ENCODE measurements at regions not wholly inside any gene's neighbourhood (a gene's known extent, or its start where the extent isn't known, plus 50 kb on each side); places are given as distances from the start of the nearest gene placed in this dataset.

DNA sequence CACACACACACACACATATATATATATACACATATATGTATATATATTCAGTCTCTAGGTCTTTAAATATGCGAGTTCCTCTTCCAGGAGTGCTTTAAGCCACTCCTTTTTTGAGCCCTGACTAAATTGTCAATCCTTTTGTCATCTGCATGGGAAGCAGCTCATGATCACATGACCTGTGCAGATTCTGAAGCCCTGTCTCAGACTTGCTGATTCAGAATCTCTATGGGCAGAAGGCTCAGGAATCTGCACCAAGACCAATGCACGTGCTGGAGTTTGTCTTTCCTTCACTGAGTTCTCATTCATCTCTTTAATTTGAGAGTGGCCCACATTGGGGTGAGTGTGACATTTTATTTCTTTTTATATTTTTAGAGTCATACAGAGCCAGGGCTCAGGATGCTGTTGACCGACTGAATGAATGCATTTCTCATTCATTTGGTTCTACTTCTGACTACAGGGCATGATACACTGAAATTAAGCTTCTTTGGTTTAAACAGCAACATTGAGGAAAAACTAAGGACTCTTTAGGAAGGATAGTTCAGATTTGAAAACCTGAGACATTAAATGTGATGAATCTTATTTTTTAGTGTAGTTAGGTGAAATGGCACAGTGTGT lies 307.5 kb downstream of the EDEM1 start:
- no peak for DNase-seq (ENCODE audit: low read depth)
- H3K4me3 ChIP-seq (ENCODE audit: low read depth, low read length): no peak overlapping the region
- TF ChIP-seq, protein P1, sequence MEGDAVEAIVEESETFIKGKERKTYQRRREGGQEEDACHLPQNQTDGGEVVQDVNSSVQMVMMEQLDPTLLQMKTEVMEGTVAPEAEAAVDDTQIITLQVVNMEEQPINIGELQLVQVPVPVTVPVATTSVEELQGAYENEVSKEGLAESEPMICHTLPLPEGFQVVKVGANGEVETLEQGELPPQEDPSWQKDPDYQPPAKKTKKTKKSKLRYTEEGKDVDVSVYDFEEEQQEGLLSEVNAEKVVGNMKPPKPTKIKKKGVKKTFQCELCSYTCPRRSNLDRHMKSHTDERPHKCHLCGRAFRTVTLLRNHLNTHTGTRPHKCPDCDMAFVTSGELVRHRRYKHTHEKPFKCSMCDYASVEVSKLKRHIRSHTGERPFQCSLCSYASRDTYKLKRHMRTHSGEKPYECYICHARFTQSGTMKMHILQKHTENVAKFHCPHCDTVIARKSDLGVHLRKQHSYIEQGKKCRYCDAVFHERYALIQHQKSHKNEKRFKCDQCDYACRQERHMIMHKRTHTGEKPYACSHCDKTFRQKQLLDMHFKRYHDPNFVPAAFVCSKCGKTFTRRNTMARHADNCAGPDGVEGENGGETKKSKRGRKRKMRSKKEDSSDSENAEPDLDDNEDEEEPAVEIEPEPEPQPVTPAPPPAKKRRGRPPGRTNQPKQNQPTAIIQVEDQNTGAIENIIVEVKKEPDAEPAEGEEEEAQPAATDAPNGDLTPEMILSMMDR (IDR thresholded peaks at IDR 0.05; ENCODE audit: control insufficient read depth, extremely low read depth, insufficient read depth): no peak

DNA sequence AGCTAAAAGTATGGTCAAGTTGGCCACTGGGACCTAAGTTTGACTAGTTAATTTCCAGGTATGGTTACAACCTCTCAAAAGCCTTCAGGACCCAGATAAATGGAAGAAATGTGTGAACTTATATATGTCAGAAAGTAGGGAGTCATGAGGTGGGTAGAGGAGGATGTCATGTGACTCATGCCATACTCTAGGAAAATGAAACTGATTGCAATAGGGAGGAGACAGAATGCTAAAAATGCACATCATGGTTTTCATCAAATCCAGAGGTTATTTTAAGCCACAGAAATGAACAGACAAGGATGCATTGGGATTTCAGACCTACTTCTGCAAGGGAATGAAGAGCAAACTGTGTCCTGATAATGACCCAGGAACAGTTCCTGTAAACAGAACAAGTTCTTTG lies 310.0 kb downstream of the EDEM1 start:
- DNase-seq (ENCODE audit: low read depth): peak; percentile 22
- H3K4me3 ChIP-seq (ENCODE audit: low read depth, low read length): no peak overlapping the region
- TF ChIP-seq, protein P1 (IDR thresholded peaks at IDR 0.05; ENCODE audit: control insufficient read depth, extremely low read depth, insufficient read depth): no peak

DNA sequence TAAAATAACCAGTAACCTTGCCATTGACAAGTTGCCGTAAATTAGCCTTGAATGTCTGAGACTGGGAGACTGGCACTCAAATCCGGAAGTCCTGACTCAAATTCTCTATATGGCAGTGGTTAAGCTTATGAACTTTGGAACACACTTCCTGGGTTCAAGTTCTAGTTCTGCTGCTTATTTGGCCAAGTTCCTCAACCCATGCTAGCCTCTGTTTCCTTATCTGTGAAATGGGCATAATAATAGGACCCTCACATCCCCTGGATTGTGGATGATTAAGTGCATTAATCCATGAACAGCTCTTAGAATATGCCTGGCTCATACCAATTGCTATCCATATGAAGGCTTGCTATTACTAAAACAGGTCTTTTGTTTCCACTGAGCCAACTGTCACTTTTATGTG lies 311.5 kb downstream of the EDEM1 start:
- no peak overlapping the region for H3K4me3 ChIP-seq (ENCODE audit: low read depth, low read length)

DNA sequence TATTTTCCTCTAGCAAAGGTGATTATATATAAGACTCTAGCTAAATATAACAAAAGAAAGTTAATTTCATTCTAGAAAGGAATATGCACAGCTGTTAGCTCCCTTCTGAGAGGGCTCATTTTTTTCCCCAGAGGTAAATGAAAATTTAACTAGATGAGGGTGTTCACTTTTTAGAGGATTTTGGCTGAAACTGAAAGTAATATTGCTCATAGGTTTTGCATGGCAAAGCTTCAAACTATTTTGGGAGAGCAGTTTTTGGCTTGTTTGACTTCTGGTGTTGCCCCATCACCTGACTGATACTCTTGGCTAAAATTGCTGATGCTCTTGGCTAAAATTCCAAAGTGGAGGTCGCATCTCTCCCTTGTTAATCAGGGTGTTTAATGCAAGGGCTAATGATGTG lies 311.9 kb downstream of the EDEM1 start:
- TF ChIP-seq, protein P1 (IDR thresholded peaks at IDR 0.05; ENCODE audit: control insufficient read depth, extremely low read depth, insufficient read depth): no peak
- no peak for DNase-seq (ENCODE audit: low read depth)
- H3K4me3 ChIP-seq (ENCODE audit: low read depth, low read length): no peak overlapping the region

More for the DNA sequence above, 311.5 kb downstream of the EDEM1 start:
- DNase-seq (ENCODE audit: low read depth): no peak
- TF ChIP-seq, protein P1 (IDR thresholded peaks at IDR 0.05; ENCODE audit: control insufficient read depth, extremely low read depth, insufficient read depth): no peak

DNA sequence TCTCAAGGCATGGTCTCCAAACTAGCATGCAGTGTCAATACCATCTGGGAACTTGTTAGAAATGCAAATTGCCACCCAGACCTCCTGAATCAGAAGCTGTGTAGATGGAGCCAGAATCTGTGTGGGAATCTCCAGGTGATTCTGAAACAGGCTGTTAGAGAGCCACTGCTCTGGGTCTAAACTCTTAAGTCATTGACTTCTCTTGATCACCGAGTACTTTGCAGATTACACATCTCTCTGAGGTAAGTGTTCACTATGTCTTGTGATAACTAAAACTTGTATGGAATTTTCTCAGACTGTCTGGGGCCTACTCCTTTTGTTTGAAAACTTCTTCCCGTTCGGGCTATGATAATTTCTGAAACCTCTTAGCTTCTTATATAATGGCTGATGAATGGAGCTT lies 315.6 kb downstream of the EDEM1 start:
- TF ChIP-seq, protein P1 (IDR thresholded peaks at IDR 0.05; ENCODE audit: control insufficient read depth, extremely low read depth, insufficient read depth): no peak
- no peak overlapping the region for H3K4me3 ChIP-seq (ENCODE audit: low read depth, low read length)
- no peak for DNase-seq (ENCODE audit: low read depth)

DNA sequence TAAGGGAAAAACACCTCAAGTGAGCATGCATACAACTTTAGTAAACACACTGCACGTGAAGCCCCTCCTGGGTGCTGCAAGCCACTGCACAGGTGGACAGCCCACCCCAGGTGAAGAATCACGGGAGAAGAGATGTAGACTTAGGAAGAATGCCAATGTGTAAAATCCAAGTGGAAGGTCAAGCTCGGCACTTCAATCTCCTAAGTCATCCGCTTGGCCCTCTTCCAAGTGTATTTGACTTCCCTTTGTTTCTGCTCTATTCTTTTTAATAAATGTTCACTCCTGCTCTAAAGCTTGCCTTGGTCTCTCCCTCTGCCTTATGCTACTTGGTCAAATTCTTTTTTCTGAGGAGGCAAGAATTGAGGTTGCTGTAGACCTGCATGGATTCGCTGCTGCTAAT lies 316.6 kb downstream of the EDEM1 start:
- DNase-seq (ENCODE audit: low read depth): no peak
- TF ChIP-seq, protein P1 (IDR thresholded peaks at IDR 0.05; ENCODE audit: control insufficient read depth, extremely low read depth, insufficient read depth): no peak
- H3K4me3 ChIP-seq (ENCODE audit: low read depth, low read length): no peak overlapping the region

DNA sequence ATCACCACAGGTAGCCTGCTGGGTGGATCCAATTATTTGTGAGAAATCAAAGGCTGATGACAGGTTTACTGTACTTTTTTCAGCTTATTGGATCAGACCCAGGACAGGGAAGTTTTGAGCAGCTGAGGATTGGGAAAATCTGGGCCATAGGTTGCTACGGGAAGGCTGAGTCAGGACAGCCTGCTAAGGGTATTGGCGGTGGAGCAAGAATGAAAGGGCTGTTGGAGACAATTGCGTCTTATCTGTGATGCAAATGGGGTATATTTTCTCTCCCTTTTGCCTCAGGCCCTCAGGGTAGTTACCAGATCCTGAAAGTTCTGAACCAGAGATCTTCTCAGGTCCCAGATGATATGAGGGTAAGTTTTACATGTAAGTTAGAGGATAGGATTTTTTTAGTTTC lies 317.7 kb downstream of the EDEM1 start:
- H3K4me3 ChIP-seq (ENCODE audit: low read depth, low read length): no peak overlapping the region
- DNase-seq (ENCODE audit: low read depth): no peak
- TF ChIP-seq, protein P1 (IDR thresholded peaks at IDR 0.05; ENCODE audit: control insufficient read depth, extremely low read depth, insufficient read depth): no peak
